ENCODE measurements at regions not wholly inside any gene's neighbourhood (a gene's known extent, or its start where the extent isn't known, plus 50 kb on each side); places are given as distances from the start of the nearest gene placed in this dataset.

GRCh38 chr3:88478460-88478859 lies 328.7 kb downstream of the C3orf38 start:
- TF ChIP-seq CTCF (IDR thresholded peaks at IDR 0.05) (no peak), POLR2A (IDR thresholded peaks at IDR 0.05) (no peak), POLR2AphosphoS5 (IDR thresholded peaks at IDR 0.05) (no peak)

Measured in stomach (tissue), 4 donors.